ENCODE measurements at regions not wholly inside any gene's neighbourhood (a gene's known extent, or its start where the extent isn't known, plus 50 kb on each side); places are given as distances from the start of the nearest gene placed in this dataset.

GRCh38 chr20:63103402-63104311 is 96.9 kb upstream of the BHLHE23 start:
- TF ChIP-seq CTCF (IDR thresholded peaks at IDR 0.05; ENCODE audit: low read depth, low read length, missing input control), result no peak
- TF ChIP-seq HNF4G (IDR thresholded peaks at IDR 0.05), result no peak
- TF ChIP-seq RAD21 (IDR thresholded peaks at IDR 0.05), result no peak
- TF ChIP-seq SP1 (IDR thresholded peaks at IDR 0.05), result no peak
- TF ChIP-seq TAF1 (conservative IDR thresholded peaks at IDR 0.05), result no peak
- TF ChIP-seq, protein P1, sequence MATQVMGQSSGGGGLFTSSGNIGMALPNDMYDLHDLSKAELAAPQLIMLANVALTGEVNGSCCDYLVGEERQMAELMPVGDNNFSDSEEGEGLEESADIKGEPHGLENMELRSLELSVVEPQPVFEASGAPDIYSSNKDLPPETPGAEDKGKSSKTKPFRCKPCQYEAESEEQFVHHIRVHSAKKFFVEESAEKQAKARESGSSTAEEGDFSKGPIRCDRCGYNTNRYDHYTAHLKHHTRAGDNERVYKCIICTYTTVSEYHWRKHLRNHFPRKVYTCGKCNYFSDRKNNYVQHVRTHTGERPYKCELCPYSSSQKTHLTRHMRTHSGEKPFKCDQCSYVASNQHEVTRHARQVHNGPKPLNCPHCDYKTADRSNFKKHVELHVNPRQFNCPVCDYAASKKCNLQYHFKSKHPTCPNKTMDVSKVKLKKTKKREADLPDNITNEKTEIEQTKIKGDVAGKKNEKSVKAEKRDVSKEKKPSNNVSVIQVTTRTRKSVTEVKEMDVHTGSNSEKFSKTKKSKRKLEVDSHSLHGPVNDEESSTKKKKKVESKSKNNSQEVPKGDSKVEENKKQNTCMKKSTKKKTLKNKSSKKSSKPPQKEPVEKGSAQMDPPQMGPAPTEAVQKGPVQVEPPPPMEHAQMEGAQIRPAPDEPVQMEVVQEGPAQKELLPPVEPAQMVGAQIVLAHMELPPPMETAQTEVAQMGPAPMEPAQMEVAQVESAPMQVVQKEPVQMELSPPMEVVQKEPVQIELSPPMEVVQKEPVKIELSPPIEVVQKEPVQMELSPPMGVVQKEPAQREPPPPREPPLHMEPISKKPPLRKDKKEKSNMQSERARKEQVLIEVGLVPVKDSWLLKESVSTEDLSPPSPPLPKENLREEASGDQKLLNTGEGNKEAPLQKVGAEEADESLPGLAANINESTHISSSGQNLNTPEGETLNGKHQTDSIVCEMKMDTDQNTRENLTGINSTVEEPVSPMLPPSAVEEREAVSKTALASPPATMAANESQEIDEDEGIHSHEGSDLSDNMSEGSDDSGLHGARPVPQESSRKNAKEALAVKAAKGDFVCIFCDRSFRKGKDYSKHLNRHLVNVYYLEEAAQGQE (IDR thresholded peaks at IDR 0.05), result no peak
- TF ChIP-seq FOXA1 (IDR thresholded peaks at IDR 0.05), result no peak
- TF ChIP-seq, protein P2, sequence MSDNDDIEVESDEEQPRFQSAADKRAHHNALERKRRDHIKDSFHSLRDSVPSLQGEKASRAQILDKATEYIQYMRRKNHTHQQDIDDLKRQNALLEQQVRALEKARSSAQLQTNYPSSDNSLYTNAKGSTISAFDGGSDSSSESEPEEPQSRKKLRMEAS (IDR thresholded peaks at IDR 0.05), result no peak
- no peak for TF ChIP-seq EGR1 (IDR thresholded peaks at IDR 0.05; ENCODE audit: low read depth in 2 of 2)
- TF ChIP-seq YY1 (IDR thresholded peaks at IDR 0.05), result no peak
- TF ChIP-seq, protein P3, sequence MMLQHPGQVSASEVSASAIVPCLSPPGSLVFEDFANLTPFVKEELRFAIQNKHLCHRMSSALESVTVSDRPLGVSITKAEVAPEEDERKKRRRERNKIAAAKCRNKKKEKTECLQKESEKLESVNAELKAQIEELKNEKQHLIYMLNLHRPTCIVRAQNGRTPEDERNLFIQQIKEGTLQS (IDR thresholded peaks at IDR 0.05), result no peak
- no peak for TF ChIP-seq JUND (IDR thresholded peaks at IDR 0.05)
- no peak for TF ChIP-seq ZBTB33 (IDR thresholded peaks at IDR 0.05)
- no peak for TF ChIP-seq GABPA (IDR thresholded peaks at IDR 0.05 in 1 of 2, conservative IDR thresholded peaks at IDR 0.05 in 1 of 2)
